ENCODE measurements at regions not wholly inside any gene's neighbourhood (a gene's known extent, or its start where the extent isn't known, plus 50 kb on each side); places are given as distances from the start of the nearest gene placed in this dataset.

DNA sequence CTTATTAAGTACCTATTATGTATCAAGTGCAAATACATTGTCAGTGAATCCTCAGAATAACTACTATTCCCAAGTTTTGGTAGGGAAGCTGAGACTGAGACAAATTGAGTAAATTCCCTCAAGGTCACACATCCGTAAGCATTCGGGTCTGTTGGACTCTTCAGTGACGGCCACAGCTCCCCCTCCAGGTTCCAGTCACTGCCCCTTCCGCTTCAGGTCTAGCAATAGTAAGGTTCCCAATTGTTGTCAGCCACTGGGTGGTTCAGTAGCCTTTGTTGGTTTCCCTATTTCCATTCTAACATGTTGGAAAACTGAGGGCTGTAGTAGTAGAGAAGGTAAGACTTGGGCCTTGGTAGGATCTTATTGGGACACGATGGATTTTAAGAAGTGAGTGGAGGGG lies 54.9 kb upstream of the TNRC6B start:
- no peak for TF ChIP-seq EZH2 (IDR thresholded peaks at IDR 0.05; ENCODE audit: borderline replicate concordance)
- TF ChIP-seq, protein P1, sequence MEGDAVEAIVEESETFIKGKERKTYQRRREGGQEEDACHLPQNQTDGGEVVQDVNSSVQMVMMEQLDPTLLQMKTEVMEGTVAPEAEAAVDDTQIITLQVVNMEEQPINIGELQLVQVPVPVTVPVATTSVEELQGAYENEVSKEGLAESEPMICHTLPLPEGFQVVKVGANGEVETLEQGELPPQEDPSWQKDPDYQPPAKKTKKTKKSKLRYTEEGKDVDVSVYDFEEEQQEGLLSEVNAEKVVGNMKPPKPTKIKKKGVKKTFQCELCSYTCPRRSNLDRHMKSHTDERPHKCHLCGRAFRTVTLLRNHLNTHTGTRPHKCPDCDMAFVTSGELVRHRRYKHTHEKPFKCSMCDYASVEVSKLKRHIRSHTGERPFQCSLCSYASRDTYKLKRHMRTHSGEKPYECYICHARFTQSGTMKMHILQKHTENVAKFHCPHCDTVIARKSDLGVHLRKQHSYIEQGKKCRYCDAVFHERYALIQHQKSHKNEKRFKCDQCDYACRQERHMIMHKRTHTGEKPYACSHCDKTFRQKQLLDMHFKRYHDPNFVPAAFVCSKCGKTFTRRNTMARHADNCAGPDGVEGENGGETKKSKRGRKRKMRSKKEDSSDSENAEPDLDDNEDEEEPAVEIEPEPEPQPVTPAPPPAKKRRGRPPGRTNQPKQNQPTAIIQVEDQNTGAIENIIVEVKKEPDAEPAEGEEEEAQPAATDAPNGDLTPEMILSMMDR (IDR thresholded peaks at IDR 0.05; ENCODE audit: poor library complexity), result no peak

Data from hepatocyte (in vitro differentiated cells).